PC-9 (cell line): ENCODE measurements at regions not wholly inside any gene's neighbourhood (a gene's known extent, or its start where the extent isn't known, plus 50 kb on each side); places are given as distances from the start of the nearest gene placed in this dataset.

Experiments
- CTCF ChIP-seq: fragments of 200-600 bp; sonication (generic); conservative IDR thresholded peaks from 2 replicates; pipeline ENCODE4 v1.6.1; 2017; ENCODE audit warnings: mixed run types, antibody characterized with exemption, mild to moderate bottlenecking, moderate library complexity
- EZH2 ChIP-seq: fragments of 200-600 bp; sonication (generic); IDR thresholded peaks from 2 replicates; pipeline ENCODE4 v1.8.0; 2017; ENCODE audit warnings: antibody characterized with exemption, low read depth

DNA sequence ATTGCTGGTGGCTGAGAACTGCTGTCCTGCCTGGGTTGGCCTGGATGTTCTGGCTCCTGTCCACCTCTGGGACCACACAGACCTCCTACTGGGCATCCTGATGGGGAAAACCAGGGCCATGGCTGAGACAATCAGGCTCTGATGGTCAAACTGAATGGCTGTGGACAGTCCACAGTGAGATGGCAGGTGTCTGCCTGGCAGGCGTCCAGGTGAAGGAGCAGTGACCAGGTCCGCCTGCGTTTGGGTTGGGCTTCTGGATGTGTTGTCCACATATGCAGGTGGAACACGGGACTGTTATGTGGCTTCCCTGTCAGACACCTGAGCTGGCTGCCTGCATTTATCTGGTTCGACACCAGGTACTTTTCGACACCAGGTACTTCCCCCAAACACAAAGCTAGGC lies 241.7 kb downstream of the BUB3 start:
- no peak for TF ChIP-seq CTCF
- TF ChIP-seq EZH2 = no peak
